K562 (cell line): ENCODE measurements at regions not wholly inside any gene's neighbourhood (a gene's known extent, or its start where the extent isn't known, plus 50 kb on each side); places are given as distances from the start of the nearest gene placed in this dataset.

Source experiments
- ATAC-seq: fragments of 200-7000 bp; cut with Tn5 transposase; 3 replicates; pipeline ENCODE4 v1.9.1; 2020; ENCODE audit warnings: moderate library complexity
- BruUV-seq: library from RNA; stranded (reverse); fragments of 400-500 nt; replicated peaks from 2 replicates; lab custom pipeline; 2021; lab: Mats Ljungman, UMichigan
- CTCF ChIA-PET: fragments of 300-600 bp; formaldehyde crosslinking; extraction: SDS; loops from one replicate; lab custom pipeline; 2021; ENCODE audit warnings: low intra/inter-chr PET ratio; lab: Yijun Ruan, JAX
- POLR2A ChIA-PET: fragments of 300-600, 350-650 bp; sonication (Branson Sonifier 250); formaldehyde crosslinking; extraction: SDS; loops from one replicate; lab custom pipeline; 2021; ENCODE audit warnings: antibody characterized with exemption, inconsistent platforms; lab: Yijun Ruan, JAX
- DNase-seq, 4 experiments: peaks; one replicate each; pipeline versions ENCODE4 v3.0.0 to v3.0.0-alpha.2; 2011 to 2018; ENCODE audit warnings: low spot score in 3 of 4, mixed read lengths in 3 of 4; ENCODE audit errors: extremely low read depth in 1 of 4
- FAIRE-seq: peaks from 2 replicates; lab custom pipeline; 2011; peaks lifted over from hg19 to GRCh38; lab: Jason Lieb, UNC
- H2AFZ ChIP-seq: 2 replicates; pipeline ENCODE4 v1.6.0; 2011; ENCODE audit warnings: low read depth, low read length, control low read depth, inconsistent platforms
- H3K27ac ChIP-seq: fragments of 200-600 bp; 3 replicates; pipeline ENCODE4 v1.8.0; 2011; ENCODE audit warnings: low read depth, mild to moderate bottlenecking, control low read depth, inconsistent platforms, low read length, moderate library complexity, mixed read lengths; ENCODE audit errors: extremely low read depth
- H3K27me3 ChIP-seq, 2 experiments: fragments of 300-600 bp in 1 of 2; 2 replicates in 1 of 2; 3 replicates in 1 of 2; pipeline versions ENCODE4 v1.6.0 to v1.8.0; 2011; ENCODE audit warnings: inconsistent platforms in 2 of 2, low read length in 2 of 2, mild to moderate bottlenecking in 1 of 2, mixed read lengths in 1 of 2, moderate library complexity in 1 of 2; ENCODE audit not compliant: control insufficient read depth in 2 of 2, insufficient read depth in 2 of 2
- H3K36me3 ChIP-seq: fragments of 300-600 bp; 3 replicates; pipeline ENCODE4 v1.8.0; 2011; ENCODE audit warnings: mild to moderate bottlenecking, low read length, inconsistent platforms; ENCODE audit not compliant: control insufficient read depth, insufficient read depth
- H3K4me1 ChIP-seq, 2 experiments: fragments of 200-600 bp in 1 of 2; replicated peaks in 1 of 2; 2 replicates in 1 of 2; 3 replicates in 1 of 2; pipeline versions ENCODE4 v1.5.1 to v1.8.0; 2011; ENCODE audit warnings: inconsistent platforms in 2 of 2, low read length in 2 of 2, mild to moderate bottlenecking in 1 of 2, mixed read lengths in 1 of 2, moderate library complexity in 1 of 2; ENCODE audit not compliant: control insufficient read depth in 2 of 2, insufficient read depth in 2 of 2
- H3K4me2 ChIP-seq: 2 replicates; pipeline ENCODE4 v1.6.1; 2011; ENCODE audit warnings: low read length, control low read depth, inconsistent platforms, mixed read lengths; ENCODE audit not compliant: insufficient read depth
- H3K4me3 ChIP-seq: fragments of 200-600 bp; sonication (generic), shearing (Covaris generic); 2 replicates; pipeline ENCODE4 v1.5.1; 2016; ENCODE audit warnings: control low read depth, inconsistent platforms
- H3K79me2 ChIP-seq: fragments of 200-600 bp; 3 replicates; pipeline ENCODE4 v1.8.0; 2011; ENCODE audit warnings: low read length, inconsistent platforms; ENCODE audit not compliant: control insufficient read depth, insufficient read depth
- H3K9ac ChIP-seq, 2 experiments: 2 replicates each; pipeline versions ENCODE4 v1.6.0 to v1.6.1; 2011; ENCODE audit warnings: low read depth in 2 of 2, low read length in 2 of 2, control low read depth in 1 of 2, inconsistent platforms in 1 of 2, mild to moderate bottlenecking in 1 of 2, mixed read lengths in 1 of 2; ENCODE audit not compliant: insufficient read depth in 1 of 2
- H3K9me1 ChIP-seq: one replicate; pipeline ENCODE4 v1.6.0; 2011; ENCODE audit warnings: inconsistent platforms, mild to moderate bottlenecking, low read length, moderate library complexity; ENCODE audit not compliant: control insufficient read depth, insufficient read depth
- H3K9me3 ChIP-seq: replicated peaks from 2 replicates; pipeline ENCODE4 v1.5.1; 2011; ENCODE audit warnings: low read depth, low read length, inconsistent platforms; ENCODE audit not compliant: control insufficient read depth, insufficient read depth
- H4K20me1 ChIP-seq: replicated peaks from 2 replicates; pipeline ENCODE4 v1.6.1; 2011; ENCODE audit warnings: low read length, inconsistent platforms, mixed read lengths; ENCODE audit not compliant: control insufficient read depth, insufficient read depth
- CHCHD3 ChIP-seq: fragments of 250-450 bp; sonication (Bioruptor Pico); IDR thresholded peaks from 2 replicates; pipeline ENCODE4 v2.1.2; 2022; ENCODE audit warnings: mild to moderate bottlenecking
- COPS2 ChIP-seq: fragments of 450-650 bp; conservative IDR thresholded peaks from 2 replicates; pipeline ENCODE4 v1.6.1; 2016; ENCODE audit warnings: mild to moderate bottlenecking, moderate library complexity
- ELF4 ChIP-seq: fragments of 450-650 bp; formaldehyde crosslinking; IDR thresholded peaks from 2 replicates; pipeline ENCODE4 v1.4.0; 2022; ENCODE audit warnings: missing genetic modification characterization
- FOXM1 ChIP-seq, 2 experiments: fragments of 450-650 bp in 1 of 2; sonication (generic) in 1 of 2; formaldehyde crosslinking in 1 of 2; IDR thresholded peaks; 2 replicates each; pipeline versions ENCODE4 v1.6.1 to v1.9.0; 2017 to 2022; ENCODE audit warnings: low read depth in 2 of 2, mild to moderate bottlenecking in 2 of 2, missing genetic modification reagents in 1 of 2, moderate library complexity in 1 of 2
- KDM5B ChIP-seq: fragments of 200-600 bp; sonication (generic); IDR thresholded peaks from 2 replicates; pipeline ENCODE4 v1.6.1; 2012; ENCODE audit warnings: low read depth, mild to moderate bottlenecking, moderate library complexity, low read length, control low read depth, inconsistent platforms; ENCODE audit not compliant: insufficient replicate concordance
- PREB ChIP-seq: sonication (generic); formaldehyde crosslinking; IDR thresholded peaks from 2 replicates; pipeline ENCODE4 v1.8.1; 2023; ENCODE audit warnings: mild to moderate bottlenecking, missing genetic modification reagents
- RCOR1 ChIP-seq, 2 experiments: IDR thresholded peaks; 2 replicates each; pipeline ENCODE4 v1.6.1; 2012; ENCODE audit warnings: low read depth in 2 of 2, low read length in 2 of 2, borderline replicate concordance in 1 of 2, improper control_type of control experiment in 1 of 2
- ZNF740 ChIP-seq, 3 experiments: fragments of 200-800 bp in 1 of 3; sonication (Bioruptor generic) in 1 of 3; sonication (generic) in 1 of 3; formaldehyde crosslinking in 1 of 3; IDR thresholded peaks; 2 replicates each; pipeline versions ENCODE4 v1.6.1 to v1.8.0; 2016 to 2022; ENCODE audit warnings: mild to moderate bottlenecking in 2 of 3, missing compliant biosample characterization in 2 of 3, missing genetic modification characterization in 2 of 3, missing genetic modification reagents in 1 of 3
- WGBS: fragments of 100-300 bp; shearing (Covaris generic); methylation state at CpG from one replicate; pipeline ENCODE4 v1.1.6; 2016; ENCODE audit warnings: low coverage, mixed read lengths; ENCODE audit not compliant: insufficient coverage; ENCODE audit errors: missing lambda C conversion rate; 5-methylcytosine and 5-hydroxymethylcytosine counted together
- in situ Hi-C: fragments of 300-500 bp; cut with MboI; formaldehyde crosslinking; loops from 4 replicates; pipeline ENCODE4 v1.15.0; 2018; ENCODE audit warnings: inconsistent platforms, mixed read lengths
- intact Hi-C: fragments of 100-400 bp; cut with micrococcal nuclease; formaldehyde crosslinking; loops from 2 replicates; pipeline ENCODE4 v1.14.2; 2022

- TF ChIP-seq COPS2 (no peak), ZNF740 (CRISPR knock-in tag; IDR thresholded peaks at IDR 0.05) (no peak), ZNF740 (tag; IDR thresholded peaks at IDR 0.05) (no peak), PREB (CRISPR knock-in tag) (no peak), KDM5B (no peak), ELF4 (no peak), RCOR1 (IDR thresholded peaks at IDR 0.05; ENCODE audit: borderline replicate concordance in 1 of 2, low read depth in 2 of 2, low read length in 2 of 2) (no peak), CHCHD3 (no peak), FOXM1 (IDR thresholded peaks at IDR 0.05; ENCODE audit: low read depth) (no peak), FOXM1 (CRISPR knock-in tag; IDR thresholded peaks at IDR 0.05; ENCODE audit: low read depth) (no peak)
- Histone ChIP-seq H3K9me3 (no peaks in the 10 kb centered on the region), H3K9me1 (no peaks in the 10 kb centered on the region), H3K27me3 (no peaks in the 10 kb centered on the region), H3K4me2 (no peak overlapping the region), H3K36me3 (no peaks in the 10 kb centered on the region), H4K20me1 (no peaks in the 10 kb centered on the region), H3K79me2 (no peaks in the 10 kb centered on the region), H2AFZ (no peak overlapping the region), H3K4me1 (no peaks in the 10 kb centered on the region), H3K9ac (no peak overlapping the region), H3K27ac (no peak overlapping the region), H3K4me3 (no peak overlapping the region)
- FAIRE-seq (no peak), ATAC-seq (no peak), DNase-seq (no peak)
- CTCF ChIA-PET: no interaction called here
- intact Hi-C loops (no loop called here), in situ Hi-C loops (no loop called here)
- 1% methylated on average over 17 of the region's 17 CpGs for WGBS
- POLR2A ChIA-PET: no interaction called here
- no TSS peak for BruUV-seq
Observed at GRCh38 chr7:52668435-52668834, 367.0 kb upstream of the POM121L12 start.
